ENCODE measurements at regions not wholly inside any gene's neighbourhood (a gene's known extent, or its start where the extent isn't known, plus 50 kb on each side); places are given as distances from the start of the nearest gene placed in this dataset.
A peak's percentile ranks its signal among the peaks of the same experiment; 100 is the strongest.

- TF ChIP-seq CTCF (IDR thresholded peaks at IDR 0.05; ENCODE audit: low read length, missing control alignments) = no peak
- peak; percentile 11 for DNase-seq (ENCODE audit: low read depth)
These were observed 121.7 kb downstream of the NREP start for GRCh38 chr5:111635151-111635902.

GRCh38 chr5:111631328-111631727, 119.0 kb upstream of the STARD4 start:
- DNase-seq (ENCODE audit: low read depth) = no peak
- no peak overlapping the region for H3K4me3 ChIP-seq (replicated peaks; ENCODE audit: low read depth, low read length)
- TF ChIP-seq CTCF (IDR thresholded peaks at IDR 0.05; ENCODE audit: low read length, missing control alignments) = no peak

More at GRCh38 chr5:111635151-111635902, 121.7 kb downstream of the NREP start:
- no peak overlapping the region for H3K4me3 ChIP-seq (replicated peaks; ENCODE audit: low read depth, low read length)

- H3K4me3 ChIP-seq (replicated peaks; ENCODE audit: low read depth, low read length) = no peak overlapping the region
- peak; percentile 59 for DNase-seq (ENCODE audit: low read depth)
- no peak for TF ChIP-seq CTCF (IDR thresholded peaks at IDR 0.05; ENCODE audit: low read length, missing control alignments)
These were observed 116.6 kb upstream of the STARD4 start for GRCh38 chr5:111628901-111629300.

GRCh38 chr5:111627862-111628261, 115.5 kb upstream of the STARD4 start:
- TF ChIP-seq CTCF (IDR thresholded peaks at IDR 0.05; ENCODE audit: low read length, missing control alignments) = no peak
- DNase-seq (ENCODE audit: low read depth) = no peak
- no peak overlapping the region for H3K4me3 ChIP-seq (replicated peaks; ENCODE audit: low read depth, low read length)

GRCh38 chr5:111626473-111627148, 114.3 kb upstream of the STARD4 start:
- no peak for DNase-seq (ENCODE audit: low read depth)
- no peak for TF ChIP-seq CTCF (IDR thresholded peaks at IDR 0.05; ENCODE audit: low read length, missing control alignments)
- no peak overlapping the region for H3K4me3 ChIP-seq (replicated peaks; ENCODE audit: low read depth, low read length)

- H3K4me3 ChIP-seq (replicated peaks; ENCODE audit: low read depth, low read length) = no peak overlapping the region
- TF ChIP-seq CTCF (IDR thresholded peaks at IDR 0.05; ENCODE audit: low read length, missing control alignments) = no peak
- no peak for DNase-seq (ENCODE audit: low read depth)
These were observed 106.4 kb upstream of the STARD4 start for GRCh38 chr5:111618623-111619271.
